HG03521 (cell line): ENCODE measurements at regions not wholly inside any gene's neighbourhood (a gene's known extent, or its start where the extent isn't known, plus 50 kb on each side); places are given as distances from the start of the nearest gene placed in this dataset.
"Not testable (repeated sequence)": the region's sequence is repeated elsewhere in the genome, so short reads cannot be mapped to it uniquely, and the experiment has no call there.

Source experiments
- ATAC-seq: cut with Tn5 transposase; IDR thresholded peaks from one replicate; pipeline ENCODE4 v1.9.1; 2021; ENCODE audit warnings: mild to moderate bottlenecking, moderate library complexity; ENCODE audit not compliant: unreplicated experiment

GRCh38 chr9:82431121-82431520 is 442.5 kb downstream of the SPATA31D1 start:
- ATAC-seq = no peak

DNA sequence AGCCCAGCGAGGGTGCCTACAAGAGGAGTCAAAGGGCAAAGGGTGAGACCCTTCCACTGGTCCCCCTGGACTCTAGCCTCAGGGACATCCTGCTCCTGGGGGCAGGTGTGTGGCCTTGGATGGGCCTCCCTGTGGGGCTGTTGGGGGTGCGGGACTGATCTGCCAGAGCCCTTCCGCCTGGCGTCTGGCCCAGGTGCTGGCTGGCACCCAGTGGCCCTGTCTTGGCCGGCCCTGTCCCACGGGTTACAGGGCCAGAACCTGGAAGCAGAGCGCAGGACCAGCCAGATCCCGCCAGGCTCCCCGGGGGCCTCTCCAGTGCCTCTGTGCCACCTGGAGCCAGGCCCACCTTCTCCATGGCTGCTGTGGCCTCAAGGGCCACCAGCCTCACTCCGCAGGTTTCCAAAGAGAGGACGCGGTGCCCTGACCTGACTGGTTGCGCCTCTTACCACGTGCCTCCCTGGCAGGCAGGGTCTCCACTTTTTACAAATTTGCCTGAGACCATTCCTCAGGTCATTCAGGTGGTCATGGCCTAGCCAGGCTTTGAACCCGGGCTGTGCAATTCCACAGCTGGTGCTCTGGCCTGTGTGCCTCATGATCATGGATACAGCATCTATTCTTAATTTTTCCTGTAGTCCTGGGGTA is 444.8 kb downstream of the SPATA31D1 start:
- not testable (repeated sequence) for ATAC-seq

DNA sequence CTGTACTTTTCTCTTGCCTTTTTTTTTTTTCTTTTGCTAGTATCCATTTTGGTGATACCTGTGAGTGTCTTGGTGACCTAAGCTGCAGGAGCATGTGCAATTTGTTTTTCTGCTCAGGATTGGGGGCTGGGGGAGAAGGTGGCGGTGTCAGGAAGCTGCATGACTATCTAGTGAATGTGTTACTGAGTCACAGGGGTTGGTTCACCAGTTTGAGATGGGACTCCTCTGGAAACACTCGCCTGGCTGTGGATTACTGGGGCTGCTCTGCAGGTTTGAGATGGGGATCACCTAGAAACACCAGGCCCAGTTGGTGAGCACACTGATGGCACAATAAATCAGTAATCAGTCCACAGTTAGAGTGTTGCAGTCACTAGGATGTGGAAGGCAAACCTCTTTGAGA is 447.9 kb downstream of the SPATA31D1 start:
- ATAC-seq = no peak

DNA sequence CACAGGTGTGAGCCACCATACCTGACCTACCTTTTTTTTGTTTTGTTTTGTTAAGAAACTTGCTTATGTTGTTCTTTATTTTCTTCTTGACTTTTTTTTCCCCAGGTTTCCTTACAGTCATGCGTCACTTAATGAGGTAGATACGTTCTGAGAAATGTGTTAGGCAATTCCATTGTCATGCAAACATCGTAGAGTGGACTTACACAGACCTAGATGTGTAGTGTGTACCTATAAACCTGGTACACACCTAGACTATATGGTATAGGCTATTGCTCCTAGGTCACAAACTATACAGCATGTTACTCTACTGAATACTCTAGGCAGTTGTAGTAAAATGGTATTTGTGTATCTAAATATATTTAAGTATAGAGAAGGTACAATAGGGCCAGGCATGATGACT is 448.6 kb downstream of the SPATA31D1 start:
- ATAC-seq = not testable (repeated sequence)

DNA sequence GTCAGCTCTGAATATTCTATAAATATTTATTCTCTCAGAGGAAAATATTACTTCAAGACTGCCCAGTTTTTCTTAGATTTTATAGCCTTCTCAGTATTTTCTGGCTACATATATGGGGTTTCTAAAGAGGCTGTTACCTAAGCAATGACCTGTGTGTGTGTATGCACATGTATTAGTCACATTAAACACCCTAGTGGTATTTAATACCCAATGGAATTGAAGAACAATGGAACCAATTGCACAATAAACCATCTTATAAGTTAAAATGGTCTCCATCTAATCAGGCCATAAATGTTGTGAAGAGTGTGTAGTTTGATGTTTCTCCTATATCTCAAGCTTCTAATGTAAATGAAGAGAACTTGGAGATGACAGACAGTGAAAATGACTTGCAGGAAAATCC is 450.0 kb downstream of the SPATA31D1 start:
- no peak for ATAC-seq

GRCh38 chr9:82443312-82443711 is 454.7 kb downstream of the SPATA31D1 start:
- ATAC-seq = no peak

- ATAC-seq = no peak
Observed at GRCh38 chr9:82445556-82445955, 457.0 kb downstream of the SPATA31D1 start.

DNA sequence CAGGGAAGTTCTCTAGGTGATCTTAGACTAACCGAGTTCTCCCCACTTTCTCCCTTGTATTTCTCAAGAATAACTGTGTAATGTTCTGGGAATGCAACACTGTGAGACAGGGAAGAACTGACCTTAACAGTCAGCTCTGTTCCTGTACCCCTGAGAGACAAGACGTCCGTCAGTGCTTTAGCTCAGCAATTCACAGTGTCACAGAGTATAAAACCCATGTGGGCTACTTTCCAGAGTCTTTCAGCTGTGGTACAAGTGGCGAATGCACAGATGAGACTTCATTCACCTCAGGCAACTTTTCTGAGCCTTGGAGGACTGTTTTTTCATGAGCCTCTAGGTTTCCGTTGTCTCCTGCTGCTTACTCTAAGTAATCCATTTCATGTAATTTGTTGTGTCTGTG is 458.8 kb downstream of the SPATA31D1 start:
- ATAC-seq = no peak

DNA sequence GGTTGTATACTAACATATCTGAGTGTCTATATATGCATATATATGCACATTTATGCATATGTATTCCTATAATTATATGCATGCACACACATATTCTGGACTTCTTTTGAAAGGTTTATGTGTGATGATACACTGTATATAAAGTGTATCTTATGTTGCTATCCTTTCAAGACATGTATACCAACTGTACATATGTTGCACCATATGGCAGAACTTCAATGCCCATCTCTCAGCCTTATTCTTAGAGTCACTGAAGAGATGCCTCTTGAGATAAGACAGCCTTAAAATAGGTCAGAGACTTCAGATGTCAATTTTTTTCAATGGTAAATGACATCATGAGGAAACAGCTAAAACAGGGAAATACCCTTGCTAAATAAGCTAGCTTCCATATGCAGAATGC is 461.4 kb downstream of the SPATA31D1 start:
- no peak for ATAC-seq

- no peak for ATAC-seq
Observed at GRCh38 chr9:82454509-82455190, 466.1 kb downstream of the SPATA31D1 start.

- ATAC-seq = no peak
Observed at GRCh38 chr9:82456642-82457041, 468.1 kb downstream of the SPATA31D1 start.

DNA sequence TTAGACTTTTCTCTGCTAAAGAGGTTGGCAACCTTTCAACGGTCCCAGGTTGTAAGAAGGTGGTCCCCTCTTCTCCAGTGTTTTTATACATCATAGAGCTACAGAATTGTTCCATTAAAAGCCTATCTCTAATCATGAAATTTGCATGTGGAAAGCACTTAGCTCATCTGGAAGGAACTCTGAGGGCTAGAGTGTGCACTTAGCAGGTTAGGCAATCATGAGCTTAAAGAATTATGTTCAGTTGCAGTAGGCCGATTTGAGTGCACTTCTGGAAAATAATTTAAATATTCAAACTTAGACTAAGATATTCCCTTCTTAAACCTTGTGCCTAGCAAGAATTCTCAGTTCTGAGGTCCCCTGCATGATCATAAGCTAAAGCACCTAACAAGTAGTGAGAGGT is 468.7 kb downstream of the SPATA31D1 start:
- no peak for ATAC-seq

- ATAC-seq = no peak
Observed at GRCh38 chr9:82457891-82458290, 469.3 kb downstream of the SPATA31D1 start.

DNA sequence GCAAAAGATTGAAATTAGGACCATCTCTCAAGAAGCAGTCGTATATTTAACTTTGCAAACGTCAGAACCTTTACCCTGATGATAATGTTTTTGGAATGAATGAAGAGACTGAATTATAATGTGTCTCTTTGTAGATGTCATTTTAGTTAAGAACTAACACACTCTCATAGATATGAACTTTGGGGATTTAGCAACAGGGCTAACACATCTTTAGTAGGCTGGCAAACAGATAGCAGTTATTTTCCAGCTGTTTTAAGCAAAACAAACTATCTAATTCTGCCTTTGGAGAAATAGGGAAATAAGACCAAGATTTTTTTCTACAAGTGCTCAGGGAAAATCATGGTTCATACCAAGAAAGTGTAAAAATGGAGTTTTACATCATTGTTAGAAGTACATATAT is 469.7 kb downstream of the SPATA31D1 start:
- ATAC-seq = no peak

DNA sequence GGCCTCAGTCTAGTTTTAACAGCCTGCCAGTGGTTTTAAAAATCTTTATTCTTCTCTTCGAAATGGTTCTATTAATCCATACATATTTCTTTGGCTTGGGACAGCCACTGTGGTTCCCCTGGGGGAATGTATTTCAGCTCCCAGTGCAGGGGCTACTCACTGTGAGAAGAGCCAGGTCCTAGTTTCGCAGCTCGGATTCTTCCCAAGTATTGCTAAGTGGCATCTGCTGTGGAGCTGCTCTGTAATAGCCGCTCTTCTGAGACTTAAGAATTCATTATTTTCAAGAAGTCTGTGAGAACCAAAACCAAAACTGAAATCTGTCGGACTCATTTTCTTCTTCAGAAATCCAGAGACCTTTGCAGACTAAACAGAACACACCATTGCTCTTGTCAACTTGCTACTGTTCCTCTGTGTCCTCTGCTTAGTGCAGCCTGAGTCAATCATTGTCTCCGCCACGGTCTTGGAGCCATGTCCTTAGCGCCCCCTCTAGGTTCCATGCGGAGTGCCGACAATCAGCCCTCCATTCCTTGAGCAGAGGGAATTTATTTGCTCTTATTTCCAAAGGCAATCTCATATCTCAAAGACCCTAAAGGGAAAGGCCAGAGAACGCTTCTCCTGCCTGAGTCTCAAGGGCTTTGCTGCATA is 478.2 kb downstream of the SPATA31D1 start:
- no peak for ATAC-seq

DNA sequence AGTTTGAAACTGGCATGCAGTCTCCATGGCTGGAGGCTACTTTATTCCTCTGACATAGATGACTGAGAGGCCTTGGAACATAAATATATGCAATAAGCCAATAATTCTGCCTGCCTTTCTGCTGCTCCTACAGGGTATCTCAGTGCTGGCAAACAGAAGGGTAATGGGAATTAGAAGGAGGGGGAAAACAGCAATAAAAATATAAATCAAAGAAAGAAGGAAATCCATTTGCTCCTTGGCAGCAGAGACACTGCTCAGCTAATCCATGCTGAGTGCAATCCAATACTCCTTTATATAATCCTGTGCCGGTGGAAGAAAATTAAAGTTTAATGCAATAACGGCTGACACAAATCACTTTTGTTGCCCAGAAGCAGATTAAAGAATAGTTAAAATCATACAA is 478.9 kb downstream of the SPATA31D1 start:
- no peak for ATAC-seq

GRCh38 chr9:82474235-82474634 is 485.7 kb downstream of the SPATA31D1 start:
- no peak for ATAC-seq

GRCh38 chr9:82475584-82476301 is 487.2 kb downstream of the SPATA31D1 start:
- ATAC-seq = no peak

GRCh38 chr9:82480921-82481320 is 492.3 kb downstream of the SPATA31D1 start:
- ATAC-seq = no peak

DNA sequence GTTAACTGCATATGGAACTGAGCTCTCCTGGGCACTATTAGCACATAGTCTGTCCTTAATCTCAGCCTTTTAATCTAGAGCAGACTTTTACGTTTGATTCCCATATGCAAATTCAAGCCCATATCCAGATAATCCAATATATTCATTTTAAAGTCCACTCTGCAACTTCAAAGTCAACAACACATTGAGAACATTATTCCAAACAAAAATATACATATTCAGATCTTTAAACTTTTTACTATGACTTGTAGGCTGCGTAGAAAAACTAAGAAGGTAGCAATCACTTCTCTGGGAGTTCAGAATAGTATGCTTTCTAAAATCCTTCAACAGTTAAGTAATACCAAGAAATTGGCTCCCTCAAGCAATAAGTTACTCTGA is 499.4 kb downstream of the SPATA31D1 start:
- ATAC-seq = no peak

DNA sequence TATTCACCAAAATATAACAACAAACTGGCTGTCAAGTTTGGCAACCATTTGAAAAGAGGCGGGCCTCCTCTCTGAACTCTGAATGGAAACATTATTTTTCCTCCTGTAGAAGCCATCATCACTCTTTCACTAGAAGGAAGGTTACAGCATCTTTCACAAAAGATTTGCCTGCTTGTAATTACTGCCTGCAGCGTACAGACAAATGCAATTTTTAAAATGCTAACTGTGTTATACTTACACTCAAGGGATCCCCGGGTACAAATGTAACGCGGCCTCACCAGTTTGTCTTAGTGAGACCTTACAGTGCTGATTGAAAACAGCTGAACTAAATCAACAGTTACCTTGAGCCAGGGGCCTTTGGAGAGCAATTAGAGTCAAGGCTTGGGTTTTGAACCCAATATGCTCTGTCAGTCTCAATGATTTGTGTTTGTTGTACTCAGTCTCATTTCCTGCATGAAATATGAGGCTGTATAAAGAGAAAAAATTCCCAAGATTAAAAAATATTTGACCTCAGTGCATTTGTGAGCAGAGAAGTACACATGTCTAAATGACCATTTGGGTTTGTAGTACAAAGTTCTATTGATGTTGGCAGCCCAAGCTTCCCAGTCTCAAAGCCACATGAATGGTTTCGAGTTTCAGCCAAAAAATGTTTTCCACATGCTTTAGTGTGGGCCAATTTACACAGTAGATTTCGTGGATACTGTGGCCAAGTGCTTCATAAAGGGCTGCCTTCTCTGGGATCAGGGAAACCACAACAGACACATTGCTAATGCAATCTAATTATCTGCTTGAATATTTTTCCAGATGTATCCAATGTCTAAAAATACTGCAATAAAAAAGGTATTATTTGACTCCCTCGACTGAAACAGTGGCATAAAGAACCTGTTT is 500.0 kb downstream of the SPATA31D1 start:
- ATAC-seq = no peak
